HEK293 (cell line): ENCODE measurements at regions not wholly inside any gene's neighbourhood (a gene's known extent, or its start where the extent isn't known, plus 50 kb on each side); places are given as distances from the start of the nearest gene placed in this dataset.

Source experiments
- KLF16 ChIP-seq: fragments of 450-650 bp; formaldehyde crosslinking; IDR thresholded peaks from 2 replicates; pipeline ENCODE4 v1.5.1; 2017; ENCODE audit warnings: missing biosample characterization, missing genetic modification characterization
- SP2 ChIP-seq: fragments of 450-650 bp; formaldehyde crosslinking; IDR thresholded peaks from 2 replicates; pipeline ENCODE4 v1.5.1; 2016; ENCODE audit warnings: missing biosample characterization, missing genetic modification characterization
- YY1 ChIP-seq: fragments of 450-650 bp; formaldehyde crosslinking; IDR thresholded peaks from 2 replicates; pipeline ENCODE4 v1.5.1; 2018; ENCODE audit warnings: missing biosample characterization, missing genetic modification characterization
- ZBTB7A ChIP-seq: fragments of 450-650 bp; formaldehyde crosslinking; IDR thresholded peaks from 2 replicates; pipeline ENCODE4 v1.5.1; 2016; ENCODE audit warnings: low read depth, missing biosample characterization, missing genetic modification characterization
- ZFP41 ChIP-seq: fragments of 450-650 bp; formaldehyde crosslinking; IDR thresholded peaks from 2 replicates; pipeline ENCODE4 v1.5.1; 2016; ENCODE audit warnings: missing biosample characterization, missing genetic modification characterization, borderline replicate concordance
- ZNF10 ChIP-seq: fragments of 450-650 bp; formaldehyde crosslinking; IDR thresholded peaks from 2 replicates; pipeline ENCODE4 v1.5.1; 2017; ENCODE audit warnings: missing biosample characterization, missing genetic modification characterization
- ZNF24 ChIP-seq: fragments of 450-650 bp; formaldehyde crosslinking; IDR thresholded peaks from 2 replicates; pipeline ENCODE4 v1.5.1; 2016; ENCODE audit warnings: missing biosample characterization, missing genetic modification characterization
- TF ChIP-seq, protein P1 (sequence below): fragments of 450-650 bp; formaldehyde crosslinking; IDR thresholded peaks from 2 replicates; pipeline ENCODE4 v1.5.1; 2016; ENCODE audit warnings: missing biosample characterization, missing genetic modification characterization
- TF ChIP-seq, protein P2 (sequence below): fragments of 450-650 bp; formaldehyde crosslinking; IDR thresholded peaks from 2 replicates; pipeline ENCODE4 v1.5.1; 2017; ENCODE audit warnings: missing biosample characterization, mild to moderate bottlenecking, missing genetic modification characterization, moderate library complexity

DNA sequence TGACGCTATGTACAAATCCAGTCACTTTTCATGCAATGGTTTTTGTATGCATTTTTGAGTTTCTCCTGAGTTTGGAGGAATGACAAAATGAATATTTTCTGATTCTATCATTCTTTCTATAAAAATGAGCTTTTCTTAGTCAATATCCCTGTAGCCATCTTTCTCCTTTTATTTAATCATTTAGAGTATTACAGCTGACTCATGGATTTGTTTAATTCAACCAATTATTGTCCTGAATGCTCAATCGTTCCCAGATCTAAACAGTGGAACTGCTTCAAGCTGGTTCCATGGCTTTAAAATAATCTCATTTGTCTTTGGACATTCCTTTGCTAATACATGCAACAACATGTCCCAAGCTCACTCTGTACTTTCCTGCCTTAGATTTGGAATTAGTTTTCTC, 368.8 kb downstream of the ADCYAP1 start:
- TF ChIP-seq ZNF10 (no peak), SP2 (no peak), ZFP41 (no peak), ZBTB7A (tag by site-specific recombination) (no peak), YY1 (no peak), KLF16 (tag by site-specific recombination) (no peak), ZNF24 (tag by site-specific recombination) (no peak)
- TF ChIP-seq, protein P1, sequence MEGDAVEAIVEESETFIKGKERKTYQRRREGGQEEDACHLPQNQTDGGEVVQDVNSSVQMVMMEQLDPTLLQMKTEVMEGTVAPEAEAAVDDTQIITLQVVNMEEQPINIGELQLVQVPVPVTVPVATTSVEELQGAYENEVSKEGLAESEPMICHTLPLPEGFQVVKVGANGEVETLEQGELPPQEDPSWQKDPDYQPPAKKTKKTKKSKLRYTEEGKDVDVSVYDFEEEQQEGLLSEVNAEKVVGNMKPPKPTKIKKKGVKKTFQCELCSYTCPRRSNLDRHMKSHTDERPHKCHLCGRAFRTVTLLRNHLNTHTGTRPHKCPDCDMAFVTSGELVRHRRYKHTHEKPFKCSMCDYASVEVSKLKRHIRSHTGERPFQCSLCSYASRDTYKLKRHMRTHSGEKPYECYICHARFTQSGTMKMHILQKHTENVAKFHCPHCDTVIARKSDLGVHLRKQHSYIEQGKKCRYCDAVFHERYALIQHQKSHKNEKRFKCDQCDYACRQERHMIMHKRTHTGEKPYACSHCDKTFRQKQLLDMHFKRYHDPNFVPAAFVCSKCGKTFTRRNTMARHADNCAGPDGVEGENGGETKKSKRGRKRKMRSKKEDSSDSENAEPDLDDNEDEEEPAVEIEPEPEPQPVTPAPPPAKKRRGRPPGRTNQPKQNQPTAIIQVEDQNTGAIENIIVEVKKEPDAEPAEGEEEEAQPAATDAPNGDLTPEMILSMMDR (tag by site-specific recombination) = no peak
- TF ChIP-seq, protein P2, sequence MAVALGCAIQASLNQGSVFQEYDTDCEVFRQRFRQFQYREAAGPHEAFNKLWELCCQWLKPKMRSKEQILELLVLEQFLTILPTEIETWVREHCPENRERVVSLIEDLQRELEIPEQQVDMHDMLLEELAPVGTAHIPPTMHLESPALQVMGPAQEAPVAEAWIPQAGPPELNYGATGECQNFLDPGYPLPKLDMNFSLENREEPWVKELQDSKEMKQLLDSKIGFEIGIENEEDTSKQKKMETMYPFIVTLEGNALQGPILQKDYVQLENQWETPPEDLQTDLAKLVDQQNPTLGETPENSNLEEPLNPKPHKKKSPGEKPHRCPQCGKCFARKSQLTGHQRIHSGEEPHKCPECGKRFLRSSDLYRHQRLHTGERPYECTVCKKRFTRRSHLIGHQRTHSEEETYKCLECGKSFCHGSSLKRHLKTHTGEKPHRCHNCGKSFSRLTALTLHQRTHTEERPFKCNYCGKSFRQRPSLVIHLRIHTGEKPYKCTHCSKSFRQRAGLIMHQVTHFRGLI (tag by site-specific recombination) = no peak
